ENCODE measurements at regions not wholly inside any gene's neighbourhood (a gene's known extent, or its start where the extent isn't known, plus 50 kb on each side); places are given as distances from the start of the nearest gene placed in this dataset.

- H3K27me3 ChIP-seq (ENCODE audit: insufficient read depth, low read length) = no peaks in the 10 kb centered on the region
Observed at GRCh38 chr20:39990692-39991091, 698.3 kb downstream of the MAFB start.

GRCh38 chr20:39988991-39989390, 700.0 kb downstream of the MAFB start:
- H3K4me1 ChIP-seq (ENCODE audit: insufficient read depth, low read length) = no peaks in the 10 kb centered on the region
- H3K9me3 ChIP-seq (ENCODE audit: control insufficient read depth in 1 of 2, low read length in 2 of 2) = peaks cover 0 to 4% of the 10 kb centered on the region in 2 donors
- no peaks in the 10 kb centered on the region for H3K36me3 ChIP-seq (ENCODE audit: insufficient read depth, low read length)
- no peak overlapping the region for H3K4me3 Mint-ChIP-seq
- no peaks in the 10 kb centered on the region for H3K27me3 ChIP-seq (ENCODE audit: insufficient read depth, low read length)
- H3K4me1 Mint-ChIP-seq = no peaks in the 10 kb centered on the region
- no peak overlapping the region for H3K27ac Mint-ChIP-seq
- no peak overlapping the region for H3K4me3 ChIP-seq (ENCODE audit: low read length in 2 of 2)
- H3K27me3 Mint-ChIP-seq = no peaks in the 10 kb centered on the region
- H3K36me3 Mint-ChIP-seq = no peaks in the 10 kb centered on the region
- ChIA-PET CTCF (ENCODE audit: partially characterized antibody) (no interaction called here), POLR2A (ENCODE audit: partially characterized antibody) (no interaction called here)
- peaks cover 2 to 16% (median 7%) of the 10 kb centered on the region in 8 donors for H3K9me3 Mint-ChIP-seq
- no peak overlapping the region for H3K27ac ChIP-seq (ENCODE audit: low read depth, low read length)
- intact Hi-C loops (cut with micrococcal nuclease) = no loop called here
- no peak for DNase-seq

More at GRCh38 chr20:39990692-39991091, 698.3 kb downstream of the MAFB start:
- H3K27ac ChIP-seq (ENCODE audit: low read depth, low read length) = no peak overlapping the region
- CTCF ChIA-PET (ENCODE audit: partially characterized antibody) = no interaction called here
- no peak overlapping the region for H3K4me3 Mint-ChIP-seq
- H3K4me3 ChIP-seq (ENCODE audit: low read length in 2 of 2) = no peak overlapping the region
- no peaks in the 10 kb centered on the region for H3K4me1 ChIP-seq (ENCODE audit: insufficient read depth, low read length)
- H3K36me3 ChIP-seq (ENCODE audit: insufficient read depth, low read length) = no peaks in the 10 kb centered on the region
- H3K27me3 Mint-ChIP-seq = no peaks in the 10 kb centered on the region
- H3K9me3 Mint-ChIP-seq = peaks cover 2 to 16% (median 8%) of the 10 kb centered on the region in 8 donors
- no peak overlapping the region for H3K27ac Mint-ChIP-seq
- no peaks in the 10 kb centered on the region for H3K36me3 Mint-ChIP-seq
- POLR2A ChIA-PET (ENCODE audit: partially characterized antibody) = no interaction called here
- H3K9me3 ChIP-seq (ENCODE audit: control insufficient read depth in 1 of 2, low read length in 2 of 2) = peaks cover 0 to 4% of the 10 kb centered on the region in 2 donors
- intact Hi-C loops (cut with micrococcal nuclease) = no loop called here
- no peak for DNase-seq
- no peaks in the 10 kb centered on the region for H3K4me1 Mint-ChIP-seq

- H3K4me3 ChIP-seq (ENCODE audit: low read length in 2 of 2) = no peak overlapping the region
- CTCF ChIA-PET (ENCODE audit: partially characterized antibody) = no interaction called here
- peaks cover 0 to 16% (median 7%) of the 10 kb centered on the region in 8 donors for H3K9me3 Mint-ChIP-seq
- no peak overlapping the region for H3K27ac ChIP-seq (ENCODE audit: low read depth, low read length)
- no peaks in the 10 kb centered on the region for H3K36me3 Mint-ChIP-seq
- POLR2A ChIA-PET (ENCODE audit: partially characterized antibody) = no interaction called here
- no peaks in the 10 kb centered on the region for H3K4me1 ChIP-seq (ENCODE audit: insufficient read depth, low read length)
- H3K27me3 ChIP-seq (ENCODE audit: insufficient read depth, low read length) = no peaks in the 10 kb centered on the region
- no peaks in the 10 kb centered on the region for H3K27me3 Mint-ChIP-seq
- intact Hi-C loops (cut with micrococcal nuclease) = no loop called here
- peaks cover 0 to 4% of the 10 kb centered on the region in 2 donors for H3K9me3 ChIP-seq (ENCODE audit: control insufficient read depth in 1 of 2, low read length in 2 of 2)
- no peak overlapping the region for H3K4me3 Mint-ChIP-seq
- no peaks in the 10 kb centered on the region for H3K36me3 ChIP-seq (ENCODE audit: insufficient read depth, low read length)
- no peak overlapping the region for H3K27ac Mint-ChIP-seq
- DNase-seq = no peak
- no peaks in the 10 kb centered on the region for H3K4me1 Mint-ChIP-seq
Observed at GRCh38 chr20:39986173-39986904, 702.7 kb downstream of the MAFB start.

- POLR2A ChIA-PET (ENCODE audit: partially characterized antibody) = no interaction called here
- intact Hi-C loops (cut with micrococcal nuclease) = no loop called here
Observed at GRCh38 chr20:39985271-39985827, 703.7 kb downstream of the MAFB start.

GRCh38 chr20:39983655-39984054, 705.4 kb downstream of the MAFB start:
- Mint-ChIP-seq H3K27ac (no peak overlapping the region), H3K27me3 (no peaks in the 10 kb centered on the region), H3K4me3 (no peak overlapping the region), H3K4me1 (no peaks in the 10 kb centered on the region), H3K36me3 (no peaks in the 10 kb centered on the region), H3K9me3 (peaks cover 0 to 3% (median 0%) of the 10 kb centered on the region in 8 donors)
- Histone ChIP-seq H3K27me3 (ENCODE audit: insufficient read depth, low read length) (no peaks in the 10 kb centered on the region), H3K36me3 (ENCODE audit: insufficient read depth, low read length) (no peaks in the 10 kb centered on the region), H3K27ac (ENCODE audit: low read depth, low read length) (no peak overlapping the region), H3K4me1 (ENCODE audit: insufficient read depth, low read length) (no peaks in the 10 kb centered on the region), H3K4me3 (ENCODE audit: low read length in 2 of 2) (no peak overlapping the region), H3K9me3 (ENCODE audit: control insufficient read depth in 1 of 2, low read length in 2 of 2) (no peaks in the 10 kb centered on the region)
- ChIA-PET POLR2A (ENCODE audit: partially characterized antibody) (no interaction called here), CTCF (ENCODE audit: partially characterized antibody) (no interaction called here)
- intact Hi-C loops (cut with micrococcal nuclease) = no loop called here
- no peak for DNase-seq

More at GRCh38 chr20:39985271-39985827, 703.7 kb downstream of the MAFB start:
- no peak for DNase-seq
- no peaks in the 10 kb centered on the region for H3K4me1 Mint-ChIP-seq
- H3K36me3 Mint-ChIP-seq = no peaks in the 10 kb centered on the region
- H3K9me3 Mint-ChIP-seq = peaks cover 0 to 10% (median 2%) of the 10 kb centered on the region in 8 donors
- Histone ChIP-seq H3K27ac (ENCODE audit: low read depth, low read length) (no peak overlapping the region), H3K4me1 (ENCODE audit: insufficient read depth, low read length) (no peaks in the 10 kb centered on the region), H3K36me3 (ENCODE audit: insufficient read depth, low read length) (no peaks in the 10 kb centered on the region), H3K4me3 (ENCODE audit: low read length in 2 of 2) (no peak overlapping the region), H3K27me3 (ENCODE audit: insufficient read depth, low read length) (no peaks in the 10 kb centered on the region), H3K9me3 (ENCODE audit: control insufficient read depth in 1 of 2, low read length in 2 of 2) (no peaks in the 10 kb centered on the region)
- H3K27me3 Mint-ChIP-seq = no peaks in the 10 kb centered on the region
- no peak overlapping the region for H3K27ac Mint-ChIP-seq
- no peak overlapping the region for H3K4me3 Mint-ChIP-seq
- CTCF ChIA-PET (ENCODE audit: partially characterized antibody) = no interaction called here

GRCh38 chr20:39983183-39983582, 705.9 kb downstream of the MAFB start:
- intact Hi-C loops (cut with micrococcal nuclease) = no loop called here

GRCh38 chr20:39974966-39975501, 714.0 kb downstream of the MAFB start:
- Mint-ChIP-seq H3K4me1 (no peaks in the 10 kb centered on the region), H3K36me3 (no peaks in the 10 kb centered on the region), H3K9me3 (peaks cover 2 to 11% (median 8%) of the 10 kb centered on the region in 8 donors), H3K27ac (no peak overlapping the region), H3K4me3 (no peak overlapping the region), H3K27me3 (no peaks in the 10 kb centered on the region)
- Histone ChIP-seq H3K27me3 (ENCODE audit: insufficient read depth, low read length) (no peaks in the 10 kb centered on the region), H3K4me3 (ENCODE audit: low read length in 2 of 2) (no peak overlapping the region), H3K36me3 (ENCODE audit: insufficient read depth, low read length) (no peaks in the 10 kb centered on the region), H3K4me1 (ENCODE audit: insufficient read depth, low read length) (no peaks in the 10 kb centered on the region), H3K27ac (ENCODE audit: low read depth, low read length) (no peak overlapping the region), H3K9me3 (ENCODE audit: control insufficient read depth in 1 of 2, low read length in 2 of 2) (no peaks in the 10 kb centered on the region)
- intact Hi-C loops (cut with micrococcal nuclease) = no loop called here
- CTCF ChIA-PET (ENCODE audit: partially characterized antibody) = no interaction called here
- POLR2A ChIA-PET (ENCODE audit: partially characterized antibody) = no interaction called here
- no peak for DNase-seq

More at GRCh38 chr20:39983183-39983582, 705.9 kb downstream of the MAFB start:
- H3K4me1 Mint-ChIP-seq = no peaks in the 10 kb centered on the region
- H3K9me3 Mint-ChIP-seq = peaks cover 0 to 3% (median 0%) of the 10 kb centered on the region in 8 donors
- DNase-seq = no peak
- no peak overlapping the region for H3K27ac Mint-ChIP-seq
- H3K9me3 ChIP-seq (ENCODE audit: control insufficient read depth in 1 of 2, low read length in 2 of 2) = no peaks in the 10 kb centered on the region
- no peak overlapping the region for H3K27ac ChIP-seq (ENCODE audit: low read depth, low read length)
- H3K36me3 Mint-ChIP-seq = no peaks in the 10 kb centered on the region
- ChIA-PET CTCF (ENCODE audit: partially characterized antibody) (no interaction called here), POLR2A (ENCODE audit: partially characterized antibody) (no interaction called here)
- H3K4me1 ChIP-seq (ENCODE audit: insufficient read depth, low read length) = no peaks in the 10 kb centered on the region
- H3K27me3 Mint-ChIP-seq = no peaks in the 10 kb centered on the region
- no peaks in the 10 kb centered on the region for H3K27me3 ChIP-seq (ENCODE audit: insufficient read depth, low read length)
- no peak overlapping the region for H3K4me3 Mint-ChIP-seq
- H3K36me3 ChIP-seq (ENCODE audit: insufficient read depth, low read length) = no peaks in the 10 kb centered on the region
- H3K4me3 ChIP-seq (ENCODE audit: low read length in 2 of 2) = no peak overlapping the region
